ENCODE measurements at regions not wholly inside any gene's neighbourhood (a gene's known extent, or its start where the extent isn't known, plus 50 kb on each side); places are given as distances from the start of the nearest gene placed in this dataset.

DNA sequence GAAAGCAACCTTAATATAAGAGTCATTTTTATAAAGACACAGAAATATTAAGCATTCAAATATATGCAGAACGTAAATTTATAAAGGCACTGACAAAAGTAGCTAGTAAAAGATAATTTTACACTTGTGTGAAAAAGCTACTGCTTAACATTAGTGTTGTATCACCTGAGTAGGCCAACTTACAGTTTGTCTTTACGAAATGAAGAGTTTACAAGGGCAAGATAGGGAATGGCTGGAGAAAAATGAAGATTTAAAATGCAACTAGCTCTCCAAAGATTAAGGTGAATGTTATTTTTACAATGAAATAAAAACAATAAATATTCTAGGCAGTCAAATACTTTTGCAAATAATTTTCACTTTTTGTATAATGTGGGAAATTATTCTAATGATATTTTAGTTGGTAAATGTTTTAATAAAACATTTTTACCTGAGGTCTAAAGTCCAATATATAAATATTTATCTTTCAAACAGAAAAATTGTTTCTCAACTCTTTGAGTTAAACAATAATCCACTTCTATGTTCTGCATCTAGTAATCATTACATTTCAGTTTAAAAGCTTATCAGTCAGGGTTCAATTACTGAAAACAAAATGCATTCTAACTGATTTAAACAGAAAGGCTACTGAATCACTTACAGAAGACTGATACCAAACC lies 382.6 kb downstream of the IPMK start:
- H3K27me3 Mint-ChIP-seq (ENCODE audit: unreplicated experiment) = no peaks in the 10 kb centered on the region
- H3K4me1 Mint-ChIP-seq (ENCODE audit: unreplicated experiment) = no peaks in the 10 kb centered on the region
- TF ChIP-seq, protein P1, sequence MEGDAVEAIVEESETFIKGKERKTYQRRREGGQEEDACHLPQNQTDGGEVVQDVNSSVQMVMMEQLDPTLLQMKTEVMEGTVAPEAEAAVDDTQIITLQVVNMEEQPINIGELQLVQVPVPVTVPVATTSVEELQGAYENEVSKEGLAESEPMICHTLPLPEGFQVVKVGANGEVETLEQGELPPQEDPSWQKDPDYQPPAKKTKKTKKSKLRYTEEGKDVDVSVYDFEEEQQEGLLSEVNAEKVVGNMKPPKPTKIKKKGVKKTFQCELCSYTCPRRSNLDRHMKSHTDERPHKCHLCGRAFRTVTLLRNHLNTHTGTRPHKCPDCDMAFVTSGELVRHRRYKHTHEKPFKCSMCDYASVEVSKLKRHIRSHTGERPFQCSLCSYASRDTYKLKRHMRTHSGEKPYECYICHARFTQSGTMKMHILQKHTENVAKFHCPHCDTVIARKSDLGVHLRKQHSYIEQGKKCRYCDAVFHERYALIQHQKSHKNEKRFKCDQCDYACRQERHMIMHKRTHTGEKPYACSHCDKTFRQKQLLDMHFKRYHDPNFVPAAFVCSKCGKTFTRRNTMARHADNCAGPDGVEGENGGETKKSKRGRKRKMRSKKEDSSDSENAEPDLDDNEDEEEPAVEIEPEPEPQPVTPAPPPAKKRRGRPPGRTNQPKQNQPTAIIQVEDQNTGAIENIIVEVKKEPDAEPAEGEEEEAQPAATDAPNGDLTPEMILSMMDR (IDR thresholded peaks at IDR 0.05; ENCODE audit: unreplicated experiment) = no peak
- no peak overlapping the region for H3K27ac Mint-ChIP-seq (ENCODE audit: unreplicated experiment)
- H3K4me3 Mint-ChIP-seq (ENCODE audit: unreplicated experiment) = no peak overlapping the region
- DNase-seq (ENCODE audit: low spot score) = no peak
- H3K36me3 Mint-ChIP-seq (ENCODE audit: low read depth, unreplicated experiment) = no peaks in the 10 kb centered on the region
- H3K9me3 Mint-ChIP-seq (ENCODE audit: unreplicated experiment) = no peaks in the 10 kb centered on the region

DNA sequence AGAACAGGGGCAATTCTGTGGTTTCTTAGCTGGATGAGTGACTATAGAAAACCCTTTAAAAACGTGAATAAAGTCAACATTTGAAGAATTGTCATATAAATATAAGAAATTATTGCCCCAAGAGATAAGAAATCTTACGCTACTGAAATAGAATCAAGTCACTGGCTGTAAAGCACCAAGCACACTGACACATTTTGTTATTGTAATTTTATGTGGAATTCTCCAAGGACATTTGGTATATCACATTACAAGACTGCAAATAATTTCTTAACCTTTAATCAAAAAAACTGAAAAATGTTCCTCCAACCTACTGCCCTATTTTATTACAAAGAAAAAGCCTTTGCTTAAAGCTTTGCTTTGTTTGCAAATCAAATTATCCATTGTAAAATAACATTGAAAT lies 383.3 kb downstream of the IPMK start:
- no peaks in the 10 kb centered on the region for H3K27me3 Mint-ChIP-seq (ENCODE audit: unreplicated experiment)
- H3K4me1 Mint-ChIP-seq (ENCODE audit: unreplicated experiment) = no peaks in the 10 kb centered on the region
- no peak overlapping the region for H3K4me3 Mint-ChIP-seq (ENCODE audit: unreplicated experiment)
- H3K27ac Mint-ChIP-seq (ENCODE audit: unreplicated experiment) = no peak overlapping the region
- no peak for DNase-seq (ENCODE audit: low spot score)
- no peaks in the 10 kb centered on the region for H3K36me3 Mint-ChIP-seq (ENCODE audit: low read depth, unreplicated experiment)
- TF ChIP-seq, protein P1 (IDR thresholded peaks at IDR 0.05; ENCODE audit: unreplicated experiment) = no peak
- no peaks in the 10 kb centered on the region for H3K9me3 Mint-ChIP-seq (ENCODE audit: unreplicated experiment)

DNA sequence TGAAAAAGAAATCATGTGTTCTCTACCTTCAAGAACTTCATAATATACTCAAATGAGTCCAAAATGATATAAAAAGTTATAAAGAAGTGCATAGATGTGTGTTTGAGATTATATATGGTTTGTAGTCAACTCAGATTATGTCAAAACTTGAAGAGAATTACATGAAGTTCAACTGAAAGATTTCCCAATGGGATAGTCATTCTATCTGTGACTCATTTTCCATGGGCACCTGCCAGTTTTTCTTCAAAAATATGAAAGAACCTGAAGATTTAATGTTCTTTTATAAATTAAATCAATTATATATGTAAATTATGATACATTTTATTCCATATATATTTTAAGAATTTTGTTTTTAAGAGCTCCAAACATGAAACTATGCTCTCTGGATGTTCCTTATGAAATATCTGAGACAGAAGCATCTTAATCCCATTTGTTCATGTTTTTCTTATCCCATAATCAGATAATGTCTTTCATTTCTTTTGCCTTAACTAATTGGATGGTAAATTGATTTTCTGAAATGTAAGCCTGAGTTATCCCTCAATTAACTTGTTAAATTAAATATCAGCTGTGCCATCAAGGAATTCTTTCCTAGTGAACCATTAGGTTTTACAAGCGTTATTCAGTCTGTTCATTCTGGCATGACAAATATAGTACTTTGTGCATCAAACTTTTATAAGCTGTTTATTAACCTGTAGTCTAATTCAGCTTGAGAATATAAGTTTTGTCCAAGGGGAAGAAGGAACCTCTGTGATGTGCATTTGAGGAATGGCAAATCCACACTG lies 387.1 kb downstream of the IPMK start:
- Mint-ChIP-seq H3K4me3 (ENCODE audit: unreplicated experiment) (no peak overlapping the region), H3K4me1 (ENCODE audit: unreplicated experiment) (no peaks in the 10 kb centered on the region), H3K9me3 (ENCODE audit: unreplicated experiment) (no peaks in the 10 kb centered on the region), H3K36me3 (ENCODE audit: low read depth, unreplicated experiment) (no peaks in the 10 kb centered on the region), H3K27ac (ENCODE audit: unreplicated experiment) (no peak overlapping the region), H3K27me3 (ENCODE audit: unreplicated experiment) (no peaks in the 10 kb centered on the region)
- TF ChIP-seq, protein P1 (IDR thresholded peaks at IDR 0.05; ENCODE audit: unreplicated experiment) = no peak
- no peak for DNase-seq (ENCODE audit: low spot score)

DNA sequence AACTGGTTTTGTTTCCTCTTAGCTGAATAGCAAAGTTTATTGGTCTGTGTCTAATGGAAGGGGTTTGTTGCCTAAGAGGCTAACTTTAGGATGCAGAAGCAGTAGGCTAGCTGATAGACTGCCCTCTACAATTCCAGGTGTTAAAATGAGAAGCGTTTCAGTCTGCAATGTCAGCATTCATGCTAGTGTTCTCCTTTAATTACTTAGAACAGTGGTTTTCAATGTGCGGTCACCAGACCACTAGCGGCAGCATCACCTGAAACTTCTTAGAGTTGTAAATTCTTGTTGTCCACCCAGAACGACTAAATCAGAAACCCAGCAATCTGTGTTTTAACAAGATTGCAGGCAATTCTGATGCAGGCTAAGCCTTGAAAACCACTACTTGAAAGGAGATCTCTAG lies 392.9 kb downstream of the IPMK start:
- H3K9me3 Mint-ChIP-seq (ENCODE audit: unreplicated experiment) = no peaks in the 10 kb centered on the region
- no peaks in the 10 kb centered on the region for H3K36me3 Mint-ChIP-seq (ENCODE audit: low read depth, unreplicated experiment)
- H3K4me1 Mint-ChIP-seq (ENCODE audit: unreplicated experiment) = no peaks in the 10 kb centered on the region
- no peak overlapping the region for H3K27ac Mint-ChIP-seq (ENCODE audit: unreplicated experiment)
- no peak overlapping the region for H3K4me3 Mint-ChIP-seq (ENCODE audit: unreplicated experiment)
- TF ChIP-seq, protein P1 (IDR thresholded peaks at IDR 0.05; ENCODE audit: unreplicated experiment) = no peak
- DNase-seq (ENCODE audit: low spot score) = no peak
- no peaks in the 10 kb centered on the region for H3K27me3 Mint-ChIP-seq (ENCODE audit: unreplicated experiment)

DNA sequence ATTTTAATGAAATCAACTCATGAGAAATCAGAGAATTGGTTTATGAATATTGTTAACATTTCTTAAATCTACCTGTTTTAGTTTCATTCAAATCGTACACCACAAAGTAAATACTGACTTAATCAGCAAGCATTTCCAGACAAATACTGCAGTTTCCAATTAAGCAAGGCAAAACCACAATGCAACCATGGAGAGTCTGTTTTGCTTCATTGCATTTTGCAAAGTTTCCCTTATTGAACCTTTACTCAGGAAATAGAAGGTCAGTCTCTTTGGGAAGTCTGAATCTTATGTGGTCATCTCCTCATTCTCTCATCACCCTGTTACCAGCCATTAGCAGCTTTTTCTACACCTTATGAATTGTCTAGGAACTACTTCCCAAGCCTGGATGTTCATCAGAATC lies 400.5 kb downstream of the IPMK start:
- no peak overlapping the region for H3K27ac Mint-ChIP-seq (ENCODE audit: unreplicated experiment)
- H3K9me3 Mint-ChIP-seq (ENCODE audit: unreplicated experiment) = no peaks in the 10 kb centered on the region
- no peaks in the 10 kb centered on the region for H3K4me1 Mint-ChIP-seq (ENCODE audit: unreplicated experiment)
- TF ChIP-seq, protein P1 (IDR thresholded peaks at IDR 0.05; ENCODE audit: unreplicated experiment) = no peak
- H3K27me3 Mint-ChIP-seq (ENCODE audit: unreplicated experiment) = no peaks in the 10 kb centered on the region
- H3K36me3 Mint-ChIP-seq (ENCODE audit: low read depth, unreplicated experiment) = no peaks in the 10 kb centered on the region
- H3K4me3 Mint-ChIP-seq (ENCODE audit: unreplicated experiment) = no peak overlapping the region
- DNase-seq (ENCODE audit: low spot score) = no peak

Data from endothelial cell (in vitro differentiated cells).